IMR-90 (cell line): ENCODE measurements at regions not wholly inside any gene's neighbourhood (a gene's known extent, or its start where the extent isn't known, plus 50 kb on each side); places are given as distances from the start of the nearest gene placed in this dataset.

ENCODE experiments used
- BHLHE40 ChIP-seq: fragments of 150-350 bp; IDR thresholded peaks from 2 replicates; pipeline ENCODE4 v1.6.1; 2016; ENCODE audit warnings: mild to moderate bottlenecking, low read depth, low read length
- CEBPB ChIP-seq: IDR thresholded peaks from 2 replicates; pipeline ENCODE4 v1.6.1; 2012; ENCODE audit warnings: low read depth, low read length, improper control_type of control experiment
- CHD1 ChIP-seq: IDR thresholded peaks from 2 replicates; pipeline ENCODE4 v1.6.1; 2012; ENCODE audit warnings: low read depth, low read length, improper control_type of control experiment
- FOS ChIP-seq: fragments of 150-350 bp; IDR thresholded peaks from 2 replicates; pipeline ENCODE4 v1.6.1; 2016; ENCODE audit warnings: low read depth, low read length
- MAFK ChIP-seq: IDR thresholded peaks from 2 replicates; pipeline ENCODE4 v1.6.1; 2012; ENCODE audit warnings: low read depth, low read length, improper control_type of control experiment
- MAZ ChIP-seq: IDR thresholded peaks from 2 replicates; pipeline ENCODE4 v1.6.1; 2012; ENCODE audit warnings: low read depth, mild to moderate bottlenecking, low read length, improper control_type of control experiment, moderate library complexity, borderline replicate concordance
- MXI1 ChIP-seq: IDR thresholded peaks from 2 replicates; pipeline ENCODE4 v1.6.1; 2012; ENCODE audit warnings: low read depth, mild to moderate bottlenecking, low read length, moderate library complexity, borderline replicate concordance
- POLR2A ChIP-seq: IDR thresholded peaks from 2 replicates; pipeline ENCODE4 v1.6.1; 2012; ENCODE audit warnings: mild to moderate bottlenecking, low read depth, low read length
- RAD21 ChIP-seq: IDR thresholded peaks from 2 replicates; pipeline ENCODE4 v1.6.1; 2012; ENCODE audit warnings: low read length, improper control_type of control experiment
- RCOR1 ChIP-seq: IDR thresholded peaks from 2 replicates; pipeline ENCODE4 v1.6.1; 2012; ENCODE audit warnings: mild to moderate bottlenecking, low read length, improper control_type of control experiment; ENCODE audit not compliant: insufficient replicate concordance
- SMC3 ChIP-seq: fragments of 150-350 bp; IDR thresholded peaks from 2 replicates; pipeline ENCODE4 v1.6.1; 2016; ENCODE audit warnings: low read depth, mild to moderate bottlenecking, antibody characterized with exemption, low read length, moderate library complexity
- TF ChIP-seq, protein P1 (sequence below): conservative IDR thresholded peaks from 2 replicates; pipeline ENCODE4 v1.5.1; 2012; ENCODE audit warnings: mild to moderate bottlenecking, low read depth, low read length, improper control_type of control experiment
- TF ChIP-seq, protein P2 (sequence below): fragments of 150-350 bp; IDR thresholded peaks from 2 replicates; pipeline ENCODE4 v1.6.1; 2017; ENCODE audit warnings: mild to moderate bottlenecking, antibody characterized with exemption, low read length, low read depth

DNA sequence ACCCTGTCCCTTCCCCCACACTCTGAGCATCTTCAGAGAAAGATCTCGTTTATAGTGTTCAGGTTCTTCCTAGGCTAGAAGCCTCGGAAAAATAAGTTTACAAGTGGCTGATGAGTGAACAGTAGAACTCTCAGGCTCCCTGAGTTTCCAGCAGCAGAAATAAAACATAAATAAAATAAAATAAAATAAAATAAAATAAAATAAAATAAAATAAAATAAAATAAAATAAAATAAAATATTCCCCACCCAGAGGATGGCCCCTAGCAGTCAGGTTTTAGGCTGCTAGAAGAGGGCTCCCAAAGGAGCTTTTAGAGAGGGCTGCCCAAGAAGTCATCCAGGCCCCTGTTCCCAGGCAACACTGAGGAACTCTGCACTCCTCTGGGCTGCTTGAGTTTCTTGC lies 55.1 kb downstream of the KCNC4 start:
- TF ChIP-seq, protein P1, sequence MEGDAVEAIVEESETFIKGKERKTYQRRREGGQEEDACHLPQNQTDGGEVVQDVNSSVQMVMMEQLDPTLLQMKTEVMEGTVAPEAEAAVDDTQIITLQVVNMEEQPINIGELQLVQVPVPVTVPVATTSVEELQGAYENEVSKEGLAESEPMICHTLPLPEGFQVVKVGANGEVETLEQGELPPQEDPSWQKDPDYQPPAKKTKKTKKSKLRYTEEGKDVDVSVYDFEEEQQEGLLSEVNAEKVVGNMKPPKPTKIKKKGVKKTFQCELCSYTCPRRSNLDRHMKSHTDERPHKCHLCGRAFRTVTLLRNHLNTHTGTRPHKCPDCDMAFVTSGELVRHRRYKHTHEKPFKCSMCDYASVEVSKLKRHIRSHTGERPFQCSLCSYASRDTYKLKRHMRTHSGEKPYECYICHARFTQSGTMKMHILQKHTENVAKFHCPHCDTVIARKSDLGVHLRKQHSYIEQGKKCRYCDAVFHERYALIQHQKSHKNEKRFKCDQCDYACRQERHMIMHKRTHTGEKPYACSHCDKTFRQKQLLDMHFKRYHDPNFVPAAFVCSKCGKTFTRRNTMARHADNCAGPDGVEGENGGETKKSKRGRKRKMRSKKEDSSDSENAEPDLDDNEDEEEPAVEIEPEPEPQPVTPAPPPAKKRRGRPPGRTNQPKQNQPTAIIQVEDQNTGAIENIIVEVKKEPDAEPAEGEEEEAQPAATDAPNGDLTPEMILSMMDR, result no peak
- no peak for TF ChIP-seq POLR2A
- TF ChIP-seq CEBPB, result no peak
- TF ChIP-seq RAD21, result no peak
- TF ChIP-seq FOS, result no peak
- TF ChIP-seq, protein P2, sequence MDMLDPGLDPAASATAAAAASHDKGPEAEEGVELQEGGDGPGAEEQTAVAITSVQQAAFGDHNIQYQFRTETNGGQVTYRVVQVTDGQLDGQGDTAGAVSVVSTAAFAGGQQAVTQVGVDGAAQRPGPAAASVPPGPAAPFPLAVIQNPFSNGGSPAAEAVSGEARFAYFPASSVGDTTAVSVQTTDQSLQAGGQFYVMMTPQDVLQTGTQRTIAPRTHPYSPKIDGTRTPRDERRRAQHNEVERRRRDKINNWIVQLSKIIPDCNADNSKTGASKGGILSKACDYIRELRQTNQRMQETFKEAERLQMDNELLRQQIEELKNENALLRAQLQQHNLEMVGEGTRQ, result no peak
- no peak for TF ChIP-seq SMC3
- TF ChIP-seq MXI1, result no peak
- TF ChIP-seq RCOR1, result no peak
- no peak for TF ChIP-seq CHD1
- TF ChIP-seq MAFK, result no peak
- no peak for TF ChIP-seq BHLHE40
- TF ChIP-seq MAZ, result no peak
